ENCODE measurements at regions not wholly inside any gene's neighbourhood (a gene's known extent, or its start where the extent isn't known, plus 50 kb on each side); places are given as distances from the start of the nearest gene placed in this dataset.

GRCh38 chr20:63060057-63060991 is 53.6 kb upstream of the BHLHE23 start:
- Histone ChIP-seq H3K4me3 (ENCODE audit: low read depth in 1 of 2, low read length in 2 of 2) (no peak overlapping the region), H3K27ac (ENCODE audit: low read length) (no peak overlapping the region), H3K9me3 (ENCODE audit: control insufficient read depth in 1 of 2, low read length in 2 of 2) (no peaks in the 10 kb centered on the region), H3K36me3 (ENCODE audit: control insufficient read depth in 1 of 2, insufficient read depth in 2 of 2, low read length in 2 of 2) (no peaks in the 10 kb centered on the region), H3K4me1 (ENCODE audit: control insufficient read depth in 1 of 2, insufficient read depth in 2 of 2, low read length in 2 of 2) (peaks cover 0 to 3% of the 10 kb centered on the region in 2 donors), H3K27me3 (ENCODE audit: low read depth, low read length) (peaks cover 18% of the 10 kb centered on the region)

GRCh38 chr20:63059684-63060056 is 52.9 kb upstream of the BHLHE23 start:
- no peaks in the 10 kb centered on the region for H3K9me3 ChIP-seq (ENCODE audit: control insufficient read depth in 1 of 2, low read length in 2 of 2)
- peaks cover 18% of the 10 kb centered on the region for H3K27me3 ChIP-seq (ENCODE audit: low read depth, low read length)
- H3K4me1 ChIP-seq (ENCODE audit: control insufficient read depth in 1 of 2, insufficient read depth in 2 of 2, low read length in 2 of 2), result peaks cover 0 to 3% of the 10 kb centered on the region in 2 donors
- H3K36me3 ChIP-seq (ENCODE audit: control insufficient read depth in 1 of 2, insufficient read depth in 2 of 2, low read length in 2 of 2), result no peaks in the 10 kb centered on the region
- H3K4me3 ChIP-seq (ENCODE audit: low read depth in 1 of 2, low read length in 2 of 2), result no peak overlapping the region
- no peak overlapping the region for H3K27ac ChIP-seq (ENCODE audit: low read length)

- Histone ChIP-seq H3K27ac (ENCODE audit: low read length) (no peak overlapping the region), H3K4me3 (ENCODE audit: low read depth in 1 of 2, low read length in 2 of 2) (no peak overlapping the region), H3K4me1 (ENCODE audit: control insufficient read depth in 1 of 2, insufficient read depth in 2 of 2, low read length in 2 of 2) (peaks cover 0 to 3% of the 10 kb centered on the region in 2 donors), H3K27me3 (ENCODE audit: low read depth, low read length) (peaks cover 18% of the 10 kb centered on the region), H3K9me3 (ENCODE audit: control insufficient read depth in 1 of 2, low read length in 2 of 2) (no peaks in the 10 kb centered on the region), H3K36me3 (ENCODE audit: control insufficient read depth in 1 of 2, insufficient read depth in 2 of 2, low read length in 2 of 2) (no peaks in the 10 kb centered on the region)
Measured at GRCh38 chr20:63058696-63059335, 52.1 kb upstream of the BHLHE23 start.

- Histone ChIP-seq H3K4me3 (ENCODE audit: low read depth in 1 of 2, low read length in 2 of 2) (no peak overlapping the region), H3K27me3 (ENCODE audit: low read depth, low read length) (peaks cover 24% of the 10 kb centered on the region), H3K9me3 (ENCODE audit: control insufficient read depth in 1 of 2, low read length in 2 of 2) (no peaks in the 10 kb centered on the region), H3K27ac (ENCODE audit: low read length) (no peak overlapping the region), H3K36me3 (ENCODE audit: control insufficient read depth in 1 of 2, insufficient read depth in 2 of 2, low read length in 2 of 2) (no peaks in the 10 kb centered on the region), H3K4me1 (ENCODE audit: control insufficient read depth in 1 of 2, insufficient read depth in 2 of 2, low read length in 2 of 2) (peaks cover 0 to 3% of the 10 kb centered on the region in 2 donors)
Measured at GRCh38 chr20:63057171-63058117, 50.7 kb upstream of the BHLHE23 start.

GRCh38 chr20:63056236-63057170 is 49.7 kb upstream of the BHLHE23 start:
- H3K4me3 ChIP-seq (ENCODE audit: low read depth in 1 of 2, low read length in 2 of 2), result no peak overlapping the region
- H3K27ac ChIP-seq (ENCODE audit: low read length), result no peak overlapping the region
- H3K9me3 ChIP-seq (ENCODE audit: control insufficient read depth in 1 of 2, low read length in 2 of 2), result no peaks in the 10 kb centered on the region
- no peaks in the 10 kb centered on the region for H3K36me3 ChIP-seq (ENCODE audit: control insufficient read depth in 1 of 2, insufficient read depth in 2 of 2, low read length in 2 of 2)
- peaks cover 0 to 3% of the 10 kb centered on the region in 2 donors for H3K4me1 ChIP-seq (ENCODE audit: control insufficient read depth in 1 of 2, insufficient read depth in 2 of 2, low read length in 2 of 2)
- H3K27me3 ChIP-seq (ENCODE audit: low read depth, low read length), result peaks cover 24% of the 10 kb centered on the region
